ENCODE measurements at regions not wholly inside any gene's neighbourhood (a gene's known extent, or its start where the extent isn't known, plus 50 kb on each side); places are given as distances from the start of the nearest gene placed in this dataset.

- TF ChIP-seq POLR2A (IDR thresholded peaks at IDR 0.05) (no peak), CTCF (IDR thresholded peaks at IDR 0.05) (no peak)
Measured at GRCh38 chr3:36175916-36176461, 204.3 kb upstream of the STAC start.
